Kidney epithelial cell (primary cell): ENCODE measurements at regions not wholly inside any gene's neighbourhood (a gene's known extent, or its start where the extent isn't known, plus 50 kb on each side); places are given as distances from the start of the nearest gene placed in this dataset.
"Not testable (repeated sequence)": the region's sequence is repeated elsewhere in the genome, so short reads cannot be mapped to it uniquely, and the experiment has no call there.

Source experiments
- DNase-seq: peaks from one replicate; pipeline ENCODE4 v3.0.0-alpha.2; 2010; ENCODE audit warnings: low read depth
- H3K27me3 ChIP-seq: 2 replicates; pipeline ENCODE4 v1.6.0; 2011; ENCODE audit warnings: low read length; ENCODE audit not compliant: control insufficient read depth, insufficient read depth
- H3K36me3 ChIP-seq: 2 replicates; pipeline ENCODE4 v1.5.1; 2011; ENCODE audit warnings: low read length; ENCODE audit not compliant: control insufficient read depth, insufficient read depth
- H3K4me3 ChIP-seq: 2 replicates; pipeline ENCODE4 v1.5.1; 2011; ENCODE audit warnings: low read depth, mild to moderate bottlenecking, control low read depth, low read length
- TF ChIP-seq, protein P1 (sequence below): IDR thresholded peaks from 2 replicates; pipeline ENCODE4 v1.5.1; 2011; ENCODE audit warnings: mild to moderate bottlenecking, moderate library complexity, low read length, control low read depth, inconsistent platforms; ENCODE audit not compliant: insufficient read depth, poor library complexity, severe bottlenecking

DNA sequence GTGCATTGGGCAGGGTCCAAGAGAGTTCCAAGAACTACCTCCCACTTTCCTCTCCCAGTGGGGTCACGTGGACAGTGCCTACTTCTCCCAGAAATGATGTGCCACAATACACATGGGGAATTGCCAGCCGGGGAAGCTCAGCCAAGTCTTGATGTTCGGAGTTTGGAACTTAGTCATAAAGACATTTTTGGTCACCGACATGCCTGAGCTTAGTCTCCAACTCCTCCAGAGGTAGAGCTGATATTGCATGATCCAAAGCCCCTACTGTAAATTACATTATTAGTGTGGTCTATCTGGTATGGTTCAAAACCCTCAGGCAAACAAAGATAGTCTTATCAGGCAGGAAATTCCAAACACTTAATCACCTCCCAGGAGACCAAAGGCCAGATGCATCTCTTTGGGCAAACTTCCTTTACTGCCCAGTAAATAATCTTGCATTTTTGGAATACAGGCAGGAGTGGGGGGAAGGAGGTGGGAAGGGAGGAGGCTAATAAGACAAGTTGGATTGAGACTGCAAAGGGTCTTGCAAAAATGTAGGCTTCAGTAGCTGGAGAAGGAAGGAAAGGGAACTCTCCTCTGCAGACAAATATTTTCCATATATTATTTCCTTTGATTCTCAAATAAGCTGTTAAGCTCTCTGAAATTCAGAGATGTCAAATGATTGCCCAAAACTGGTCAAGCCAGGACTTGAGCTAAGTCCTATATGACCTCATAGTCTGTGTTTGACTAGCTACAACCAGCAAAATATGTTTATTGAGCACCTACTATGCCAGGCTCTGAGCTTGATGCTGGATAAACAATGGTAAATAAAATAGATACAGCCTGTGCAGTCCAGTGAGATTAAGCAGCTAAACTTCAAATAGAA lies 99.4 kb downstream of the DRD1 start:
- H3K36me3 ChIP-seq: no peaks in the 10 kb centered on the region
- DNase-seq: no peak
- H3K27me3 ChIP-seq: no peaks in the 10 kb centered on the region
- TF ChIP-seq, protein P1, sequence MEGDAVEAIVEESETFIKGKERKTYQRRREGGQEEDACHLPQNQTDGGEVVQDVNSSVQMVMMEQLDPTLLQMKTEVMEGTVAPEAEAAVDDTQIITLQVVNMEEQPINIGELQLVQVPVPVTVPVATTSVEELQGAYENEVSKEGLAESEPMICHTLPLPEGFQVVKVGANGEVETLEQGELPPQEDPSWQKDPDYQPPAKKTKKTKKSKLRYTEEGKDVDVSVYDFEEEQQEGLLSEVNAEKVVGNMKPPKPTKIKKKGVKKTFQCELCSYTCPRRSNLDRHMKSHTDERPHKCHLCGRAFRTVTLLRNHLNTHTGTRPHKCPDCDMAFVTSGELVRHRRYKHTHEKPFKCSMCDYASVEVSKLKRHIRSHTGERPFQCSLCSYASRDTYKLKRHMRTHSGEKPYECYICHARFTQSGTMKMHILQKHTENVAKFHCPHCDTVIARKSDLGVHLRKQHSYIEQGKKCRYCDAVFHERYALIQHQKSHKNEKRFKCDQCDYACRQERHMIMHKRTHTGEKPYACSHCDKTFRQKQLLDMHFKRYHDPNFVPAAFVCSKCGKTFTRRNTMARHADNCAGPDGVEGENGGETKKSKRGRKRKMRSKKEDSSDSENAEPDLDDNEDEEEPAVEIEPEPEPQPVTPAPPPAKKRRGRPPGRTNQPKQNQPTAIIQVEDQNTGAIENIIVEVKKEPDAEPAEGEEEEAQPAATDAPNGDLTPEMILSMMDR: no peak
- no peak overlapping the region for H3K4me3 ChIP-seq

DNA sequence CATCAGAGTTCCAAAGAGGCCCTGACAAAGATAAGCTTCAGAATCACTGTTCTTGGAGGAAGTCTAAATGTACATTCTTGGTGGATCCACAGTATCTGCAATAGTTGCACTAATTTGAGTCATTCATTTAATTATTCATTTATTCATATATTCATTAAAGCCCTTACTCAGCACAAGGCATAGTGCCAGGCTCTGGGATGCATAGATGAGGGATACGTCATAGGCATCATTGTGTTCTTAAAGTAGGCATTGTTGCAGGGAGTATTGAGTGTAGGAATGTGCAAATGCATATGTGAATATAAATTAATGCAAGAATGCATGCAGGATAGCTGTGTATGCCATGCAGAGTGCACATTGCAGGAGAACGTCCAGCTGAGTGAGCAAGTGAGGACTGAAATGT lies 100.7 kb downstream of the DRD1 start:
- DNase-seq: no peak
- no peaks in the 10 kb centered on the region for H3K36me3 ChIP-seq

DNA sequence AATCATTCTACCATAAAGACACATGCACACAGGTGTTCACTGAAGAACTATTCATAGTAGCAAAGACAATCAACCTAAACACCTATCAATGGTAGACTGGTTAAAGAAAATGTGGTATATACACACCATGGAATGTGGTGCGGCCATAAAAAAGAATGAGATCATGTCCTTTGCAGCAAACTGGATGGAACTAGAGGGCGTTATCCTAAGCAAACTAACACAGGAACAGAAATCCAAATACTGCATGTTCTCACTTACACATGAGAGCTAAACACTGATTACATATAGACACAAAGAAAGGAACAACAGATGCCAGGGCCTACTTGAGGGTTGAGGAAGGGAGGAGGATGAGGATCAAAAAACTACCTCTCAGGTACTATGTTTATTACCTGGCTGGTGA lies 103.8 kb downstream of the DRD1 start:
- H3K36me3 ChIP-seq: no peaks in the 10 kb centered on the region
- no peaks in the 10 kb centered on the region for H3K27me3 ChIP-seq
- no peak overlapping the region for H3K4me3 ChIP-seq
- TF ChIP-seq, protein P1: no peak
- no peak for DNase-seq

More for the DNA sequence above, 100.7 kb downstream of the DRD1 start:
- Histone ChIP-seq H3K27me3 (no peaks in the 10 kb centered on the region), H3K4me3 (no peak overlapping the region)
- TF ChIP-seq, protein P1: no peak

DNA sequence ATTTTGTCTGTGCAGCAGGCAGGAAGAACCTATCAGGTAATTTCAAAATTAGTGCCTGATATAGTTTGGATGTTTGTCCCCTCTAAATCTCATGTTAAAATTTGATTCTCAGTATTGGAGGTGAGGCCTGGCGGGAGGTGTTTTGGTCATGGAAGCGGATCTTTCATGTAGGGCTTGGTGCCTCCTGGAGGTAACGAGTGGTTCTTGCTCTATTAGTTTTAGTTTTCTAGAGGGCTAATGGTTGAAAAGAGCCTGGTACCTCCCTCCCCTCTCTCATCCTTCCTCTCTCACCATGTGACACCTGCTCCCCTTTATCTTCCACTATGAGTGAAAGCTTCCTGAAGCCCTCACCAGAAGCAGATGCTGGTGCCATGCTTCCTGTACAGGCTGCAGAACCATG lies 106.3 kb downstream of the DRD1 start:
- no peak for DNase-seq
- Histone ChIP-seq H3K27me3 (no peaks in the 10 kb centered on the region), H3K4me3 (no peak overlapping the region), H3K36me3 (no peaks in the 10 kb centered on the region)
- TF ChIP-seq, protein P1: no peak

DNA sequence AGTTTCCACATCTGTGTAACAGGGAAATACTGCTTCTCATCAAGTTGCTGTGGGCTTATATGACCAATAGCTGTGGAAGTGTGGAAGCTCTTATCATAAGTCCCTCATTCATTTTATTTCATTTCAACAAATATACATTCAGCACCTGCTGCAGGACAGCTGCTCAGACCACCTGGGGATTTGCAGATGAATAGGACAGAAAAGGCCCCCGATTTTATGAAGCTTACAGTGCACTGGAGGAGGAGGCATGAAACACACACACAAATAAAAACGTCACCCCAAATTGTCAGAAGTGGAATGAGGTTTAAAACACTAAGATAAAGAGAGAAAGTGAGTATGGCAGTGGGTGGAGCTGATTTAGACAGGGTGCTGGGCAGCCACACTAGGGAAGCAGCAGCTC lies 107.2 kb downstream of the DRD1 start:
- H3K27me3 ChIP-seq: no peaks in the 10 kb centered on the region
- no peaks in the 10 kb centered on the region for H3K36me3 ChIP-seq
- DNase-seq: no peak
- TF ChIP-seq, protein P1: no peak
- H3K4me3 ChIP-seq: no peak overlapping the region

DNA sequence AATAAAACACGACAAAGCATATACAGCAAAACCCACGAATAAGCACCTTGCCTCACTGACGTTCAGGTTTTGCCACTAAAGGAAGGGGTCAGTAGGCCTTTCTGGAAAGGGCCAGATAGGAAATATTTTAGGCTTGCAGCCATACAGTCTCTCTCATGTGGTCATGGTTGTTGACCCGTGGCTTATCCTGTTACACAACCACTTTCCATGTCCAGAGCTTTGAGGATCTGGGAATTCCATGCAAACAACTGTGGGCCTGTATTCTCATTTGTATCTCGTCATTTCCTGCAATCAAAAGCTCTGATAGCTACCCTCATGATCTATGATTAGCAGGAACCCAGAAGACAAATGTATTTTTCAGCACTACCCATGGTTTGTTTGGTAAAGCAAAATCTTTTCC lies 108.3 kb downstream of the DRD1 start:
- H3K4me3 ChIP-seq: no peak overlapping the region
- TF ChIP-seq, protein P1: no peak
- H3K27me3 ChIP-seq: no peaks in the 10 kb centered on the region
- DNase-seq: peak; percentile 14
- H3K36me3 ChIP-seq: no peaks in the 10 kb centered on the region

DNA sequence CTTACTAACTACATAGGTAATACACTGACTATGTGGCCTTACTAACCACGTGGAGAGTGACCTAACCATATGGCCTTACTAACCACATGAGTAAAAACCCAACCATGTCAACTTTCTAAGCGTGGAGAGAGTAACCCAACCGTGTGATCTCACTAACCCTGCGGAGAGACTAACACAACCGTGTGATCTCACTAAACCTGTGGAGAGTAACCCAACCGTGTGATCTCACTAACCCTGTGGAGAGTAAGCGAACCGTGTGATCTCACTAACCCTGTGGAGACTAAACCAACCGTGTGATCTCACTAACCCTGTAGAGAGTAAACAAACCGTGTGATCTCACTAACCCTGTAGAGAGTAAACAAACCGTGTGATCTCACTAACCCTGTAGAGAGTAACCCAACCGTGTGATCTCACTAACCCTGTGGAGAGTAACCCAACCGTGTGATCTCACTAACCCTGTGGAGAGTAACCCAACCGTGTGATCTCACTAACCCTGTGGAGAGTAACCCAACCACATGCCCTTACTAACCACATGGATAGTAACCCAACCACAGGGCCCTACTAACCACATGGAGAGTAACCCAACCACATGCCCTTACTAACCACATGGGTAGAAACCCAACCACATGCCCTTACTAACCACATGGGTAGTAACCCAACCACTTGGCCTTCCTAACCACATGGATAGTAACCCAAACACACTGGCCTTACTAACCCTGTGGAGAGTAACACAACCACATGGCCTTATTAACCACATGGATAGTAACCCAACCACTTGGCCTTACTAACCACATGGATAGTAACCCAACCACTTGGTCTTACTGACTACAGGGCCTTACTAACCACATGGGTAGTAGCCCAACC lies 112.6 kb downstream of the DRD1 start:
- H3K4me3 ChIP-seq, H3K27me3 ChIP-seq, DNase-seq, H3K36me3 ChIP-seq: not testable (repeated sequence)
